GM18519 (cell line): ENCODE measurements at regions not wholly inside any gene's neighbourhood (a gene's known extent, or its start where the extent isn't known, plus 50 kb on each side); places are given as distances from the start of the nearest gene placed in this dataset.
"Not testable (repeated sequence)": the region's sequence is repeated elsewhere in the genome, so short reads cannot be mapped to it uniquely, and the experiment has no call there.

Source experiments
- ATAC-seq: cut with Tn5 transposase; IDR thresholded peaks from one replicate; pipeline ENCODE4 v1.9.1; 2021; ENCODE audit warnings: mild to moderate bottlenecking, moderate library complexity; ENCODE audit not compliant: unreplicated experiment, low FRiP score

- no peak for ATAC-seq
Measured at GRCh38 chr20:48219306-48219705, 434.0 kb upstream of the SULF2 start.

GRCh38 chr20:48217190-48217589 is 431.9 kb upstream of the SULF2 start:
- no peak for ATAC-seq

- no peak for ATAC-seq
Measured at GRCh38 chr20:48215536-48215935, 430.3 kb upstream of the SULF2 start.

GRCh38 chr20:48214601-48215000 is 429.3 kb upstream of the SULF2 start:
- ATAC-seq: no peak

GRCh38 chr20:48213635-48214034 is 428.4 kb upstream of the SULF2 start:
- ATAC-seq: not testable (repeated sequence)

- ATAC-seq: no peak
Measured at GRCh38 chr20:48212806-48213509, 427.7 kb upstream of the SULF2 start.

- no peak for ATAC-seq
Measured at GRCh38 chr20:48211847-48212246, 426.6 kb upstream of the SULF2 start.

- ATAC-seq: no peak
Measured at GRCh38 chr20:48211238-48211637, 426.0 kb upstream of the SULF2 start.

GRCh38 chr20:48210111-48211027 is 425.1 kb upstream of the SULF2 start:
- no peak for ATAC-seq

- no peak for ATAC-seq
Measured at GRCh38 chr20:48209102-48209501, 423.8 kb upstream of the SULF2 start.

GRCh38 chr20:48208176-48208575 is 422.9 kb upstream of the SULF2 start:
- ATAC-seq: no peak

- no peak for ATAC-seq
Measured at GRCh38 chr20:48207505-48207904, 422.2 kb upstream of the SULF2 start.

GRCh38 chr20:48205786-48206185 is 420.5 kb upstream of the SULF2 start:
- no peak for ATAC-seq

- ATAC-seq: no peak
Measured at GRCh38 chr20:48205281-48205782, 420.1 kb upstream of the SULF2 start.

GRCh38 chr20:48204499-48204898 is 419.2 kb upstream of the SULF2 start:
- no peak for ATAC-seq

- no peak for ATAC-seq
Measured at GRCh38 chr20:48203252-48203651, 418.0 kb upstream of the SULF2 start.

GRCh38 chr20:48202334-48203113 is 417.2 kb upstream of the SULF2 start:
- ATAC-seq: no peak

- no peak for ATAC-seq
Measured at GRCh38 chr20:48201885-48202284, 416.6 kb upstream of the SULF2 start.

GRCh38 chr20:48201188-48201587 is 415.9 kb upstream of the SULF2 start:
- no peak for ATAC-seq

- ATAC-seq: no peak
Measured at GRCh38 chr20:48198929-48199451, 413.7 kb upstream of the SULF2 start.

GRCh38 chr20:48197066-48197465 is 411.8 kb upstream of the SULF2 start:
- ATAC-seq: no peak
